ENCODE measurements at regions not wholly inside any gene's neighbourhood (a gene's known extent, or its start where the extent isn't known, plus 50 kb on each side); places are given as distances from the start of the nearest gene placed in this dataset.
"Not testable (repeated sequence)": the region's sequence is repeated elsewhere in the genome, so short reads cannot be mapped to it uniquely, and the experiment has no call there.

- no peak for DNase-seq (ENCODE audit: low spot score)
Measured at GRCh38 chr6:81002126-81002525, 750.4 kb downstream of the TENT5A start.

DNA sequence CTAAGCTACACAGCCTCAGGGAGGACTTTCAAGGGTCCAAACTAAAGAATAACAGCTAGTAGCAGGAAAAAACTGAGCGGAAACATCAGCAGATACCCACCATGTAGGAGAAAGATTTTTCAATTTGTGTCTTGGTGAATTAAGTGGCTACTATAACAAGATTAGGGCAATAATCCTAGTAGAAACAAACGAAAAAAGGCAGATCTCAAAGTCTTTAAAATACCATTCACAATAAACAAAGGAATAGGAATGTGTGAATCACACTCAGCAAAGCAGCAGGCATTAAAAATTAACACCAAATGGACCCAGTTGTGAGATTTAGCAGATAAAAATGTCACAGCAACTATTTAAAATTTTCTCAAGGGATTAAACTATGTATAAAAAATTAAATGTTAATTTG, 761.2 kb downstream of the TENT5A start:
- no peak for DNase-seq (ENCODE audit: low spot score)

DNA sequence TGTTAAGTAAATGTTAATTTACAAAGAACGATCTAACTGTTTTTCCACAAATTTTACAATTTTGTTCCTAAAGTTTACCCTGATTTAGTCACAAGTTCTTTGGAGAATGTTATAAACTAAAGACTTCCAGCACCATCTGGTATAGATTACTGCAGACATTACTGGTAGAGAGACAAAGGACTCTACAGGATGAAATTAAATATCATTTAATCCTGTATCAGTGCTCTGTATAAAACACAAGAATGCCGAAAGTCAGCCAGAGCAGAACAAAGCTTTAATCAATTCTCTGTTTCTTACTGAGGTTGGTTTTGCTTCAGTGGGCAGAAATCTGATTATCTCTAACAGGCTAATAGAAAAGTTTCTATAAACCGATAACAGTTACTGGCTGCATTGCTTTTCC, 763.6 kb downstream of the TENT5A start:
- no peak for DNase-seq (ENCODE audit: low spot score)

DNA sequence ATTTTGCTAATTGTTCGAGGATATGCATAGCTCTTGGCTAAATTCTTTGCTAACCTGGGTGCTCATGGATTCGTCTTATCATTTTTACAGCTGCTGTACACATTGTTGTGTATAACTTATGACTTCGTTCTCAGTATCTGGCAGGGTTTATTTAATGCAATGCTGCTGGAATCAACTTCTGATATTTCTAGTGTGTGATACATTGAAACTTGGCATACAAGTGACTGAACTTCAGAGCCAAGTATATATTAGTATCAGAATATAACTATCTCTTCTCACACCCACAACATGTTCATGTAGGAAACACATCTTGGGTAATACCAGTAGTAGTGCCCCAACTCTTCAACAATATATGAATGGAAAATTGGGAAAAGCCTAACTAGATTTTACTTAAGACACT, 764.2 kb downstream of the TENT5A start:
- no peak for DNase-seq (ENCODE audit: low spot score)

DNA sequence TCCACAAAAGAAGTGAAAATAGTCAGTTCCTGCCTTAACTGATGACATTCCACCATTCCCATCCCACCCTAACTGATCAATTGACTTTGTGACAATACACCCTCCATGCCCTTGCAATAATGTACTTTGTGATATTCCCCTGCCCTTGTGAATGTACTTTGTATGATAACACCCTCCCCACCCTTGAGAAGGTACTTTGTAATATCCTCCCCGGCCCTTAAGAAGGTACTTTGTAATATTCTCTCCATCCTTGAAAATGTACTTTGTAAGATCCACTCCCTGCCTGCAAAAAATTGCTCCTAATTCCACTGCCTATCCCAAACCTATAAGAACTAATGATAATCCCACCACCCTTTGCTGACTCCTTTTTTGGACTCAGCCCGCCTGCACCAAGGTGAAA, 771.3 kb downstream of the TENT5A start:
- DNase-seq (ENCODE audit: low spot score), result not testable (repeated sequence)

- DNase-seq (ENCODE audit: low spot score), result no peak
Measured at GRCh38 chr6:80976336-80976735, 776.1 kb downstream of the TENT5A start.

GRCh38 chr6:80974579-80974978, 777.9 kb downstream of the TENT5A start:
- DNase-seq (ENCODE audit: low spot score), result no peak

- no peak for DNase-seq (ENCODE audit: low spot score)
Measured at GRCh38 chr6:80969439-80969838, 783.0 kb downstream of the TENT5A start.

GRCh38 chr6:80967609-80968008, 784.9 kb downstream of the TENT5A start:
- DNase-seq (ENCODE audit: low spot score), result no peak

GRCh38 chr6:80962382-80962781, 790.1 kb downstream of the TENT5A start:
- no peak for DNase-seq (ENCODE audit: low spot score)

DNA sequence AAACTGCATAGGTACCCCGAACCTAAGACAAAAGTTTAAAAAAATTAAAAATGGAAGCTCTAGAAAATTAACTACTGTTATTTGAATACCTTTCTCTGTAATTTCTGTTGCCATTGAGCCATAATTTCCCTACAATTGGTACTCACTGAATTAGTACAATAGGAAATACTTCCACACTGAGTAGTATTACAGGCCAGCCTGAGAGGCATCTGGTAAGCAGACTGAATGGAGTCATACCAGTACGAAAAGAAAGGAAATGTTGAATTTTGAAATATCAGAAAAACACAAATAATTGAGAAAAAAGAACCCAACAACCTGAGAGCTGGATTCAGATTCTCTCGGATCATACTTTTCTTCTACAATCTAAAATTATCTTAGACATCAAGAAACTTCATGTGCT, 791.3 kb downstream of the TENT5A start:
- DNase-seq (ENCODE audit: low spot score), result no peak

- DNase-seq (ENCODE audit: low spot score), result no peak
Measured at GRCh38 chr6:80959034-80959433, 793.4 kb downstream of the TENT5A start.

GRCh38 chr6:80956898-80957297, 795.6 kb downstream of the TENT5A start:
- no peak for DNase-seq (ENCODE audit: low spot score)

GRCh38 chr6:80952479-80952878, 800.0 kb downstream of the TENT5A start:
- DNase-seq (ENCODE audit: low spot score), result not testable (repeated sequence)

GRCh38 chr6:80946402-80946801, 806.1 kb downstream of the TENT5A start:
- no peak for DNase-seq (ENCODE audit: low spot score)

- DNase-seq (ENCODE audit: low spot score), result no peak
Measured at GRCh38 chr6:80942911-80943310, 809.6 kb downstream of the TENT5A start.

GRCh38 chr6:80940976-80941375, 811.5 kb downstream of the TENT5A start:
- DNase-seq (ENCODE audit: low spot score), result no peak

- DNase-seq (ENCODE audit: low spot score), result no peak
Measured at GRCh38 chr6:80940571-80940970, 811.9 kb downstream of the TENT5A start.

DNA sequence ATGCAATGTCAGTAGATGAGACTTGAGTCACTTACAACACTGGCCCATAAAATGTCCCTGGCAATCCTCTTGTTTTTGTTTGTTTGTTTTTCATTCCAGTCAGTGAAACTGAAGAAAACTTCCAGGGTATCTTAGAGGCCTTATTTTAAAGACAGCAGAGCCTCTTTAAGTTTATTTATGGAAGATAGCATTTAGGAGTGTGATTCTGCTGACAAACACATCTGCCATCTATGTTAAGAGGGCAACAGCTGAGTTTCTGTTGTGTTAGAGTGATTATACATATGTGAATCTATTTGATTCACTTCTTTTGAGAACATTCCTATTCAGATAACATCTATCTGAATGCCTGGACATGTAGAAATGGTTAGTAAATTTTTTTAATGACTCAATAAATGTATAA, 812.6 kb downstream of the TENT5A start:
- DNase-seq (ENCODE audit: low spot score), result no peak

DNA sequence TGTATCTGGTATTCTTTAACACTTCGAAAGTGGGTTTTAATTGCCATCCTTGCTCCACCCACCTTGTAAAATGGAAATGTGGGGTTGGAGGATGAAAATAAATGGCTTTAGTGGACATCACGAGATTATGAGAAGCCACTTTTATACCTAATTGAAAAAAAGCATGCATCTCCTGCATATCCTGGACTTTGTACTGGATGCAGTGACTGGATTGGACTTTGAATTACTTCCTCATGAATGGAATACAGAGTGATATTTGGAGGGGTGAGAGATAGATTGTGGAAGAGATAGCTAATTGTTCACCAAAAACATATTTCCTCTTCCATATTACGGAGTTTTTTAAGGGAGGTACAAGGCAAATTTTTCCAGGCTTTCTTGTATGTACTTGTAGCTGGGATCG, 813.0 kb downstream of the TENT5A start:
- DNase-seq (ENCODE audit: low spot score), result no peak

- no peak for DNase-seq (ENCODE audit: low spot score)
Measured at GRCh38 chr6:80938131-80938530, 814.4 kb downstream of the TENT5A start.

DNA sequence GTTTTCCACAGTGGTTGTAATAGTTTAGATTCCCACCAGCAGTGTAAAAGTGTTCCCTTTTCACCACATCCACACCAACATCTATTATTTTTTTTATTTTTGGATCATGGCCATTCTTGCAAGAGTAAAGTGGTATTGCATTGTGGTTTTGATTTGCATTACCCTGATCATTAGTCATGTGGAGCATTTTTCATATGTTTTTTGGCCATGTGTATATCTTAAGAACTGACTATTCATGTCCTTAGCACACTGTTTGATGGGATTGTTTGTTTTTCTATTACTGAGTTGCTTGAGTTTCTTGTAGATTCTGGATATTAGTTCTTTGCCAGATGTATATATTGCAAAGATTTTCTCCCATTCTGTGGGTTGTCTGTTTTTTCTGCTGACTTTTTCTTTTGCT, 820.1 kb downstream of the TENT5A start:
- no peak for DNase-seq (ENCODE audit: low spot score)

GRCh38 chr6:80930376-80930775, 822.1 kb downstream of the TENT5A start:
- no peak for DNase-seq (ENCODE audit: low spot score)

- no peak for DNase-seq (ENCODE audit: low spot score)
Measured at GRCh38 chr6:80923816-80924215, 817.3 kb downstream of the BCKDHB start.

GRCh38 chr6:80922916-80923455, 816.5 kb downstream of the BCKDHB start:
- no peak for DNase-seq (ENCODE audit: low spot score)
